ENCODE measurements at regions not wholly inside any gene's neighbourhood (a gene's known extent, or its start where the extent isn't known, plus 50 kb on each side); places are given as distances from the start of the nearest gene placed in this dataset.

- WGBS, 2 donors (ENCODE audit: low coverage in 1 of 2) = 91 to 100% methylated on average over 1 to 3 of the region's 4 CpGs
- Histone ChIP-seq H3K36me3 (no peaks in the 10 kb centered on the region), H3K9me3 (no peaks in the 10 kb centered on the region), H3K4me1 (peaks cover 0 to 23% (median 10%) of the 10 kb centered on the region in 3 donors), H3K27ac (no peak overlapping the region), H3K27me3 (no peaks in the 10 kb centered on the region), H3K4me3 (no peak overlapping the region)
- TF ChIP-seq POLR2AphosphoS5 (IDR thresholded peaks at IDR 0.05) (no peak), EP300 (IDR thresholded peaks at IDR 0.05) (no peak), POLR2A (IDR thresholded peaks at IDR 0.05) (no peak)
- TF ChIP-seq, protein P1, sequence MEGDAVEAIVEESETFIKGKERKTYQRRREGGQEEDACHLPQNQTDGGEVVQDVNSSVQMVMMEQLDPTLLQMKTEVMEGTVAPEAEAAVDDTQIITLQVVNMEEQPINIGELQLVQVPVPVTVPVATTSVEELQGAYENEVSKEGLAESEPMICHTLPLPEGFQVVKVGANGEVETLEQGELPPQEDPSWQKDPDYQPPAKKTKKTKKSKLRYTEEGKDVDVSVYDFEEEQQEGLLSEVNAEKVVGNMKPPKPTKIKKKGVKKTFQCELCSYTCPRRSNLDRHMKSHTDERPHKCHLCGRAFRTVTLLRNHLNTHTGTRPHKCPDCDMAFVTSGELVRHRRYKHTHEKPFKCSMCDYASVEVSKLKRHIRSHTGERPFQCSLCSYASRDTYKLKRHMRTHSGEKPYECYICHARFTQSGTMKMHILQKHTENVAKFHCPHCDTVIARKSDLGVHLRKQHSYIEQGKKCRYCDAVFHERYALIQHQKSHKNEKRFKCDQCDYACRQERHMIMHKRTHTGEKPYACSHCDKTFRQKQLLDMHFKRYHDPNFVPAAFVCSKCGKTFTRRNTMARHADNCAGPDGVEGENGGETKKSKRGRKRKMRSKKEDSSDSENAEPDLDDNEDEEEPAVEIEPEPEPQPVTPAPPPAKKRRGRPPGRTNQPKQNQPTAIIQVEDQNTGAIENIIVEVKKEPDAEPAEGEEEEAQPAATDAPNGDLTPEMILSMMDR (IDR thresholded peaks at IDR 0.05) = no peak
- ATAC-seq = no peak
Measured at GRCh38 chr2:147363181-147363580, 481.6 kb upstream of the ACVR2A start.

DNA sequence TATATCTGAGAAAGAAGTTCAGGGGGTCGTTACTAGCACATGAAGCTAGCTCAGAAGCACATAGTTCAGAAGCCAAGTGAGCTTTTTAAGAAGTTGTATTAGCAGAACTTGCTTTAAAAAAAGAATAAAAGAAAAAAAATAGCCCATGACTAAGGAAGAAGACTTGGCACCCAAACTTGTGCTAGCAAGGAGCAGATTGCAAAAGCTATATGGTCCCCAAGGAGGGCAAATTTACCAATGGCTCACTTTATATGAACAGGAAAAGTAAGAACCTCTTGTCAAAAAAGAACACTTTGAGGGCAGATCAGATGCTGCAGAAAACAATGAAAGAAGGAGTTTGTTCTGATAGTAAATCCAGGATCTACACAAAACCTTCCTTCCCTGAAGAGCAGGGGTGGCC lies 486.5 kb upstream of the ACVR2A start:
- ATAC-seq = no peak
- no peaks in the 10 kb centered on the region for H3K9me3 ChIP-seq
- no peak overlapping the region for H3K4me3 ChIP-seq
- H3K27me3 ChIP-seq = no peaks in the 10 kb centered on the region
- 33 to 83% methylated on average over 1 of the region's 1 CpG for WGBS, 2 donors (ENCODE audit: low coverage in 1 of 2)
- TF ChIP-seq, protein P1 (IDR thresholded peaks at IDR 0.05) = no peak
- TF ChIP-seq EP300 (IDR thresholded peaks at IDR 0.05) (no peak), POLR2AphosphoS5 (IDR thresholded peaks at IDR 0.05) (no peak), POLR2A (IDR thresholded peaks at IDR 0.05) (no peak)
- no peak overlapping the region for H3K27ac ChIP-seq
- no peaks in the 10 kb centered on the region for H3K36me3 ChIP-seq
- H3K4me1 ChIP-seq = peaks cover 0 to 7% (median 3%) of the 10 kb centered on the region in 3 donors

DNA sequence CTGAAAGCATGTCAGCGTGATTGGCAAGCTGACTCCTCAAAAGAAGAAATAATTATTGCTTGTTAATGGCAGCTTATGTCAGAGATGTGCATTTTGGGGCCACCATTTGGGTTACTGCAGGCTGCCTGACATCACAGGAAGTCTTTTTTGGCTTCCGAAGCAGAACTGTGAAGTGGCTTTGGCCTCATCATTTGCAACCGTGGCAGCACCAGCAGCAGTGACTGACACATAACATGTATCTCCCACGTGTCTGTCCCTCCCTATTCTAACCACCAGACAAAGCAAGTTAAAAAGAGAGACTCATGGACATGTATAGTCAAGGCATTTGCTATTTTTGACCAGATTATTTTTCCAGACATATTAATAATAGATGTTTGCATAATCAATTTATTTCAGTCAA lies 488.7 kb upstream of the ACVR2A start:
- TF ChIP-seq POLR2A (IDR thresholded peaks at IDR 0.05) = no peak
- TF ChIP-seq, protein P1 (IDR thresholded peaks at IDR 0.05) = no peak
- TF ChIP-seq EP300 (IDR thresholded peaks at IDR 0.05) = no peak
- TF ChIP-seq POLR2AphosphoS5 (IDR thresholded peaks at IDR 0.05) = no peak
- Histone ChIP-seq H3K27me3 (no peaks in the 10 kb centered on the region), H3K36me3 (no peaks in the 10 kb centered on the region), H3K9me3 (no peaks in the 10 kb centered on the region), H3K27ac (no peak overlapping the region), H3K4me3 (no peak overlapping the region), H3K4me1 (peaks cover 0 to 7% (median 0%) of the 10 kb centered on the region in 3 donors)
- WGBS, 2 donors (ENCODE audit: low coverage in 1 of 2) = 91 to 94% methylated on average over 4 of the region's 4 CpGs
- ATAC-seq = no peak

DNA sequence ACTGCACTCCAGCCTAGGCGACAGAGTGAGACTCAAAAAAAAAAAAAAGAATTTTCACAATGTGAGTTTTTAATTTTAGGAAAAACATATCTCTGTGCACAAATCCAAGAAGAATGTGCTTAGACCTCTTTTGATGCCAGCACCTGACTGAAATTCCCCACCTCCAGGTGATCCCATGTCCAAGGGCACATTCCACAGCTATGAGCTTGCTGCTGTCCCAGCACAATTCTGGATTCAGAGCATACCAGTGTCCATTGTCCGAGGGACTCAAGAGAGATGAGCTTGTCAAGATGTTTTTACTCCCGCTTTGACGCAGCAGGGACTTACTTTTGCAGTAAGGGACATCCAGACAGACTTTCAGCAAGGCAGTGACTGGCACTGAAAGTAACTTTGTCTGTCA lies 489.1 kb upstream of the ACVR2A start:
- ATAC-seq = no peak
- Histone ChIP-seq H3K27me3 (no peaks in the 10 kb centered on the region), H3K4me1 (peaks cover 0 to 7% (median 0%) of the 10 kb centered on the region in 3 donors), H3K9me3 (no peaks in the 10 kb centered on the region), H3K36me3 (no peaks in the 10 kb centered on the region), H3K4me3 (no peak overlapping the region), H3K27ac (no peak overlapping the region)
- TF ChIP-seq, protein P1 (IDR thresholded peaks at IDR 0.05) = no peak
- TF ChIP-seq POLR2A (IDR thresholded peaks at IDR 0.05) (no peak), EP300 (IDR thresholded peaks at IDR 0.05) (no peak), POLR2AphosphoS5 (IDR thresholded peaks at IDR 0.05) (no peak)
- 83 to 100% methylated on average over 2 of the region's 4 CpGs for WGBS, 2 donors (ENCODE audit: low coverage in 1 of 2)

DNA sequence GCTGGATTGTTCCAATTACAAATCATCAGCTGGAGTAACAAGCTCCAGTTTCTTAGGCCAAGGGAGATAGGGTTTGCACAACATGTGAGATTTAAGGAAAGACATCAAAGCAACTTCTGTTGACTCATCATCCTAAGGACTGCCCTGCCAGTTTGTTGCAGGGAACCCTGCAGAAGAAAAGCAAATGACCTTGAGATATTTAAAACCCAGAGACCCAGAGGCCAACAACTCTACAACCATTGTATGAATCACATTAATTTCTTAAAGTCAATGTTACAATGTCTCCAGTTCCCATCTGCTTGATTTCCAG lies 491.8 kb upstream of the ACVR2A start:
- H3K27ac ChIP-seq = no peak overlapping the region
- no peaks in the 10 kb centered on the region for H3K36me3 ChIP-seq
- H3K9me3 ChIP-seq = no peaks in the 10 kb centered on the region
- ATAC-seq = no peak
- TF ChIP-seq POLR2AphosphoS5 (IDR thresholded peaks at IDR 0.05) (no peak), EP300 (IDR thresholded peaks at IDR 0.05) (no peak), POLR2A (IDR thresholded peaks at IDR 0.05) (no peak)
- TF ChIP-seq, protein P1 (IDR thresholded peaks at IDR 0.05) = no peak
- no peak overlapping the region for H3K4me3 ChIP-seq
- H3K27me3 ChIP-seq = no peaks in the 10 kb centered on the region
- no peaks in the 10 kb centered on the region for H3K4me1 ChIP-seq
